ENCODE measurements at regions not wholly inside any gene's neighbourhood (a gene's known extent, or its start where the extent isn't known, plus 50 kb on each side); places are given as distances from the start of the nearest gene placed in this dataset.

DNA sequence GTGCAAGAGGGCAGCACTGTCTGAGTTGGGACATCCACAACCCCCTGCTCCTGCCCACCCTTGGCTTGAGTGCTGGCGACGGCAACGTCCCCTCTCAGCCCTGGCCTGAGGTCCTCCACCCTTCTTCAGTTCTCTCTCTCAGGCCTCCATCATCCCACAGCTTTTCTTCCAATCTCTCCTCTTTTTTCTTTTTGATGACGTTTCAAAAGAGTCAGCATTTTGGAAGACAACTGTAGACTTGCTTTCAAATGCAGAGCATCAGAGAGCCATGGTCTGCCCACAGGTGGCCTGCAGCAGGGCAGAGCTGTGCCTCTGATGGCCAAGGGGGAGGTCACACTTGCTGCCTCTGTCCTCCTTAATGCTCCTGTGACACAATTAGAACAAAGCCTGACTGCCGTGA is 775.4 kb downstream of the KCNJ18 start:
- no peaks in the 10 kb centered on the region for H3K36me3 Mint-ChIP-seq (ENCODE audit: low read depth)
- intact Hi-C loops (cut with micrococcal nuclease), result no loop called here
- no peaks in the 10 kb centered on the region for H3K4me1 Mint-ChIP-seq
- peaks cover 31% of the 10 kb centered on the region for H3K9me3 Mint-ChIP-seq
- H3K4me3 Mint-ChIP-seq, result no peak overlapping the region
- no peak overlapping the region for H3K27ac Mint-ChIP-seq
- DNase-seq, result no peak
- H3K27me3 Mint-ChIP-seq, result no peaks in the 10 kb centered on the region

DNA sequence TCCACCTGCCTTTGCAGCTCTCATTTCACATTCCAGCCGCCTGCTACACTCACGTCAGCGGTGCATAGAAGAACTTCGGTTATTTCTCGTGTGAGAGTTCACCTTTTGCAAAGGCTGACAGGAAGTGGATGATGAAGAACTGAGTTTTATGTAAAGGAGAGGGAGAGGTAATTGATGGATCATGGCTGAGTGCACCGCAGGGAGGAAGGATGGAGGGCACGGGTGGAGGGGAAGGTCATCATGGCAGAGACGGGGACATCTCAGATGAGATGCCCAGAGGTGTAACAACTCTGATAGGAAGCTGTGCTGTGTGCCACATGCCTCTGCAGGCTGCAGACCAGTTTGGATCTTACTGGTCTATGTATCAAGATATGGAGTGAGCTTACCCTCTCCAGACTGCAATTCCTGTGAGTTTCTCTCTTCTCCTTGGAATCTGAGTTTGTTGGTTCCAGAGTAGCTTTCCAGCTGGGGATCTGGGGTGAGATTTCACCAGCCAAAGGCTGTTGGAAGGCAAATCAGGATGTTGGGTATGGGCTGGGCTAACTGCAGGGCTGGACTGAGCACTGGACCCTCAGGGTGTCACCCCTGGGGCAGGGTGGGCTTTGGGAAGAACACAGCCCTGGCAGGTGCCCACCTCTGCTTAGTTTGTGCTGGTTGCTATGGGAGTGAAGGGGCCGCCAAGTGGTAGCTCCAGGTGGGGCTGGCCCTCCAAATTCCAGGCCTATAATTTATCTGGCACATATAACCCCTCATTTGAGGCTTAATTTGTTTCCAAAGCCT is 777.0 kb downstream of the KCNJ18 start:
- intact Hi-C loops (cut with micrococcal nuclease), result no loop called here
- H3K4me3 Mint-ChIP-seq, result no peak overlapping the region
- H3K27ac Mint-ChIP-seq, result no peak overlapping the region
- H3K4me1 Mint-ChIP-seq, result no peaks in the 10 kb centered on the region
- peaks cover 18% of the 10 kb centered on the region for H3K9me3 Mint-ChIP-seq
- H3K36me3 Mint-ChIP-seq (ENCODE audit: low read depth), result no peaks in the 10 kb centered on the region
- DNase-seq, result no peak
- no peaks in the 10 kb centered on the region for H3K27me3 Mint-ChIP-seq

- Mint-ChIP-seq H3K27me3 (no peaks in the 10 kb centered on the region), H3K36me3 (ENCODE audit: low read depth) (no peaks in the 10 kb centered on the region), H3K9me3 (peaks cover 14% of the 10 kb centered on the region), H3K4me1 (no peaks in the 10 kb centered on the region), H3K4me3 (no peak overlapping the region), H3K27ac (no peak overlapping the region)
- no peak for DNase-seq
- intact Hi-C loops (cut with micrococcal nuclease), result no loop called here
Measured at GRCh38 chr17:22469941-22470340, 777.6 kb downstream of the KCNJ18 start.

DNA sequence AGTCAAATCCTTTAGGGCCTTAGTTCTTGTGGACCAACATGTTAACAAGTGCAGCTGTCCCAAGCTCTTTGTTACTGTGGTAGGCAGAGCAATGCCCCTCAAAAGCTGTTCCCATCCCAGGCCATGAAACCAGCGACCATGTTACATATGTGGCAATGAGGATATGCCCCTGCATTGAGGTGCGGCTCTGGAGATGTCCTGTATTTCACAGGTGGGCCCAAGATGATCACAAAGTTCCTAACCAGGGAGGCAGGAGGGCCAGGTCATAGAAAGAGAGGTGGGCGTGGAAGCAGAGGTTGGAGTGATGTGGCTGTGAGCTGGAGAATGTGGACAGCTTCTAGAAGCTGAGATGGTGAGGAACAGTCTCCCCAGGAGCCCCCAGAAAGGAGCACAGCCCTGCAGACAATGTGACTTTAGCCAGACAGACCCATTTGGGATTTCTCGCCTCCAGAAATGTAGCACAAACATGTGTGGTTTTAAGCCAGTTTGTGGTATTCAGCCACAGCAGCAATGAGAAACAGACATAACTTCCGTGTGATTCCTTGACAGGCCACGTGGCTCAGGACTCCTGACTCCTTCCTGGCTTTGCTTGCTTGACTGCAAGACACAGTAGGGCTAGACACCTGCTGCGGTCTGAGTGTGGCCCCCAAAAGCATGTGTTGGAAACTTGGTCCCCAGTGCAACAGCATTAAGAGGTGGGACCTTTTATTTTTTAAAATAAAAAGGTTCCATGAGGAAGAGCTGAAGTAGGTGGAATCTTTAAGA is 778.3 kb downstream of the KCNJ18 start:
- Mint-ChIP-seq H3K4me1 (no peaks in the 10 kb centered on the region), H3K9me3 (peaks cover 12% of the 10 kb centered on the region)

DNA sequence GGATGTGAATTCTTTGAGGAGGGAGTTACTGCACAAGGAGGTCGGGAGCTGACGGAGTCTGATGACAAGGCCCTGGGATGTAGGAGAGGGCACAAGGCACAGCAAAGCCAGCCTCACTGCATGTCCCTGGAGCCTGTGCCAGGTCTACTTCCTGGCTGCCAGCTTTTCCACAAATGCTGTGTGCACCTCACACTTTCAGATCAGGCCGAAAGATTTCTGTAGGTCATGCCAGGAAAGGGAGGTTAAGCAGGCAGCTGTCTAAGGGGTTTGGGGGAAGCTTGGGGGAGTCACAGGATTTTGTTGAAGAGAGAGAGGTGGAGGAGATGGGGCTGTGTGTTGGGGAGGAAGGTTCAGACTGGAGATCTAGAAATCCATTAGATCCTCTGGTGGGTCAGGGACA is 792.5 kb downstream of the KCNJ18 start:
- Mint-ChIP-seq H3K27me3 (no peaks in the 10 kb centered on the region), H3K4me3 (no peak overlapping the region), H3K9me3 (peaks cover 10% of the 10 kb centered on the region), H3K4me1 (no peaks in the 10 kb centered on the region), H3K36me3 (ENCODE audit: low read depth) (no peaks in the 10 kb centered on the region), H3K27ac (no peak overlapping the region)
- DNase-seq, result no peak
- intact Hi-C loops (cut with micrococcal nuclease), result no loop called here

More for the DNA sequence above, 778.3 kb downstream of the KCNJ18 start:
- Mint-ChIP-seq H3K27me3 (no peaks in the 10 kb centered on the region), H3K27ac (no peak overlapping the region), H3K36me3 (ENCODE audit: low read depth) (no peaks in the 10 kb centered on the region), H3K4me3 (no peak overlapping the region)
- intact Hi-C loops (cut with micrococcal nuclease), result no loop called here
- DNase-seq, result no peak

DNA sequence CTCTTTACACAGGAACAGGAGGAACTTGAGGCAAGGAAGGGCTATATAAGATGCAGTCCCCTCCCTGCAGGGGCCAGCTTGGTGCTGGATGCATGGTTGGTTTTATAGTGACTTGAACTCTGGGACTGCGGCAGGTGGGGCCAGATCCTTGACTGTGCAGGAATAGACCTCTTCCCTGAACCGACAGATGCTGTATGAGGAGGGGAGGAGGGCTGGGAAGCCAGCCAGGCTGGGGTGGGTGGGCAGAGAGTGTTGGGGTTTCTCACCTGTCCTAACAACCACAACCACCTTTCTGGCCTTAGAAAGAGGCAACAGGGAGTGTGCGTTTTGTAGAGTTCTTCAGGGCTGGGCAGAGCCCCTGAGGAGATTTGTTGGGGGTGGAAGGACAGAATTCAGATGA is 798.1 kb downstream of the KCNJ18 start:
- H3K36me3 Mint-ChIP-seq (ENCODE audit: low read depth), result no peaks in the 10 kb centered on the region
- no peak overlapping the region for H3K27ac Mint-ChIP-seq
- no peaks in the 10 kb centered on the region for H3K27me3 Mint-ChIP-seq
- DNase-seq, result no peak
- H3K9me3 Mint-ChIP-seq, result peaks cover 13% of the 10 kb centered on the region
- no peak overlapping the region for H3K4me3 Mint-ChIP-seq
- no peaks in the 10 kb centered on the region for H3K4me1 Mint-ChIP-seq
- intact Hi-C loops (cut with micrococcal nuclease), result no loop called here

GRCh38 chr17:22492331-22492730 is 800.0 kb downstream of the KCNJ18 start:
- intact Hi-C loops (cut with micrococcal nuclease), result no loop called here
- no peaks in the 10 kb centered on the region for H3K27me3 Mint-ChIP-seq
- no peak for DNase-seq
- peaks cover 6% of the 10 kb centered on the region for H3K9me3 Mint-ChIP-seq
- no peak overlapping the region for H3K4me3 Mint-ChIP-seq
- H3K4me1 Mint-ChIP-seq, result no peaks in the 10 kb centered on the region
- no peaks in the 10 kb centered on the region for H3K36me3 Mint-ChIP-seq (ENCODE audit: low read depth)
- no peak overlapping the region for H3K27ac Mint-ChIP-seq

GRCh38 chr17:22496450-22496849 is 804.1 kb downstream of the KCNJ18 start:
- Mint-ChIP-seq H3K4me1 (no peaks in the 10 kb centered on the region), H3K36me3 (ENCODE audit: low read depth) (no peaks in the 10 kb centered on the region), H3K27me3 (no peaks in the 10 kb centered on the region), H3K27ac (no peak overlapping the region), H3K4me3 (no peak overlapping the region), H3K9me3 (peaks cover 12% of the 10 kb centered on the region)
- DNase-seq, result no peak
- intact Hi-C loops (cut with micrococcal nuclease), result no loop called here

DNA sequence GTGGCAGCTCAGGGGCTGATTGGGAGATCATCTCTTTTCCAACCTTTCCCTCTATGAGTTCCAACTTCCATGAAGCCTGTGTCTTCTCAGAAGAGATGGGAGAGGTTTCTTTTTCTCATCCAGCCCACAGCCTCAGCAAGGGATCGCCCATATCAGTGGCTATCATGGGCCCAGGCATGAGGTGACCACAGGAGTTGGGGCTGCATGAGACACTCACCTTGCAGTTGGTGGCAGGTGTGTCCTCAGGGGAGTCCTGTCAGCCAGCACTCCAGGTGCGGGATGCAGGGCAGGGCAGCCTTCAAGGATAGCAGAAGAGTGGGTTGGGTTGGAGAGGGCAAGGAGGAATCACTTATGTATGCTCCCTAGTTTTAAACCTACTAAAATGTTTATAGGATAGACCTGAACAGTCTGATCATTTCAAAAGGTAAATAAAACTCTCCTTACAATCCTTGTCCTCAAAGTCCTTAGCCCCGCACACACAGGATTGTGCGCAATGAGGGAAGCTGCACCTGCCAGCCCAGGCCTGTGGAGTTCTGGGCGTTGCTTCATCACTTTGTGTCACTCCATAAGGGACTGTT is 811.1 kb downstream of the KCNJ18 start:
- DNase-seq, result no peak
- Mint-ChIP-seq H3K9me3 (peaks cover 16% of the 10 kb centered on the region), H3K4me3 (no peak overlapping the region), H3K27ac (no peak overlapping the region), H3K4me1 (no peaks in the 10 kb centered on the region), H3K36me3 (ENCODE audit: low read depth) (no peaks in the 10 kb centered on the region), H3K27me3 (no peaks in the 10 kb centered on the region)
- intact Hi-C loops (cut with micrococcal nuclease), result no loop called here

DNA sequence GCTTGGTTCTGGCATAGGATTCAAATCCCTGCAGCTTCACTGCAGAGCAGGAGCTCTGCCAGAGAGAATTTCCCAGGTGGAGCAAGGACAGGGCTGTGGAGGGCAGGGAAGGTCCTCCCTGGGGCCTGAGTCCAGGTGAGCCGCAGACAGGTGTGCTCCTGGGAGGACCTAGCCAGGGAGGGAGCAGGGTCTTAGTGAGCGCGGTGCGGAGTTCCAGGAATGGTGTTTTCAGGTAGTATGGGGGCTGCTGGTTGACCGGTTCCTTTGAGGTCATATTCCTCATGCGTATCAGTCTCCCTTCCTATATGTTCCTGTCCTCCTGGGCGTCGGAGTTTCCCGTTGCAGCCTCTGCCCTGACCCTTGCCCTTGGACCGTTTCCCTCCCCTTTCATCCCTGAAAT is 813.3 kb downstream of the KCNJ18 start:
- no peak for DNase-seq

GRCh38 chr17:22506231-22506630 is 813.9 kb downstream of the KCNJ18 start:
- Mint-ChIP-seq H3K4me3 (no peak overlapping the region), H3K27me3 (no peaks in the 10 kb centered on the region), H3K36me3 (ENCODE audit: low read depth) (no peaks in the 10 kb centered on the region), H3K27ac (no peak overlapping the region), H3K9me3 (peaks cover 23% of the 10 kb centered on the region), H3K4me1 (no peaks in the 10 kb centered on the region)
- no peak for DNase-seq
- intact Hi-C loops (cut with micrococcal nuclease), result no loop called here

More for the DNA sequence above, 813.3 kb downstream of the KCNJ18 start:
- intact Hi-C loops (cut with micrococcal nuclease), result no loop called here
- H3K27me3 Mint-ChIP-seq, result no peaks in the 10 kb centered on the region
- no peak overlapping the region for H3K4me3 Mint-ChIP-seq
- peaks cover 23% of the 10 kb centered on the region for H3K9me3 Mint-ChIP-seq
- no peak overlapping the region for H3K27ac Mint-ChIP-seq
- H3K4me1 Mint-ChIP-seq, result no peaks in the 10 kb centered on the region
- no peaks in the 10 kb centered on the region for H3K36me3 Mint-ChIP-seq (ENCODE audit: low read depth)

DNA sequence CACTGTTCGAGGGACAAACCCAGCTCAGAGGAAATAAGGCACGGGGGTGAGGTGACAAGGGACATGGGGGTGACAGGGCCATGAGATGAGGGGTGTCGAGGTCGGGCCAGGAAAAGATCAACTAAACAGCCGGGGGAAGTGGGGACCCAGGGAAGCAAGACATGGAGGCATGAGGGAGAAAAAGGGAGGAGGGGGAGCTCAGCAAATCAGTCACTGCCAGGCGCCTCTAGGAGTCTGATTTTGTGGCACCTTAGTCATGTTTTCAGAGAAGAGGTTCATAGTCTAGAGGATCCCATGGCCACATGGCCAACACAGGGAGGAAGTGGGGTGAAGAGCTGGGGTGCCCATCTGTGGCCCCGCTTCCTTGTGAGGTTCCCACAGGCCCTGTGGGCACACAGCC is 814.5 kb downstream of the KCNJ18 start:
- intact Hi-C loops (cut with micrococcal nuclease), result no loop called here
- Mint-ChIP-seq H3K36me3 (ENCODE audit: low read depth) (no peaks in the 10 kb centered on the region), H3K4me1 (no peaks in the 10 kb centered on the region), H3K4me3 (no peak overlapping the region), H3K27me3 (no peaks in the 10 kb centered on the region), H3K9me3 (peaks cover 19% of the 10 kb centered on the region), H3K27ac (no peak overlapping the region)
- DNase-seq, result no peak

DNA sequence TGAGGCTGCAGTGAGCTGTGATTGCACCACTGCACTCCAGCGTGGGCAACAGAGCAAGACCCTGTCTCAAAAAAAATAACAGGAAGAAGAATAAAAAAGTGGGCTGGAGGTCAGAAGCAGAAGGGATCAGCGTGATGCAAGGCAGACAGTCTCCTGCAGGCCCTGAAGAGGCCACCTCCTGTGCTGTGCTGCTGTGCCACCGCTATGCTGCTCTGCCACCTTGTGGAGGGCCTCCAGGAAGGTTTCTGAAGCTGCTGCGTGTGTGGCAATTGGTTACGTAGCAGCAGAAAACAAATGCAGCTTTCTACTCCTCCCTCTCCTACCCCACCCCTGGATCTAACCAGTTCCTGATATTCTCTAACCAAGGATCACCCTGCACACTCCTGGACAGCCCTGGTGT is 815.5 kb downstream of the KCNJ18 start:
- Mint-ChIP-seq H3K4me1 (no peaks in the 10 kb centered on the region), H3K4me3 (no peak overlapping the region), H3K27ac (no peak overlapping the region), H3K27me3 (no peaks in the 10 kb centered on the region), H3K36me3 (ENCODE audit: low read depth) (no peaks in the 10 kb centered on the region), H3K9me3 (peaks cover 20% of the 10 kb centered on the region)
- intact Hi-C loops (cut with micrococcal nuclease), result no loop called here
- no peak for DNase-seq

DNA sequence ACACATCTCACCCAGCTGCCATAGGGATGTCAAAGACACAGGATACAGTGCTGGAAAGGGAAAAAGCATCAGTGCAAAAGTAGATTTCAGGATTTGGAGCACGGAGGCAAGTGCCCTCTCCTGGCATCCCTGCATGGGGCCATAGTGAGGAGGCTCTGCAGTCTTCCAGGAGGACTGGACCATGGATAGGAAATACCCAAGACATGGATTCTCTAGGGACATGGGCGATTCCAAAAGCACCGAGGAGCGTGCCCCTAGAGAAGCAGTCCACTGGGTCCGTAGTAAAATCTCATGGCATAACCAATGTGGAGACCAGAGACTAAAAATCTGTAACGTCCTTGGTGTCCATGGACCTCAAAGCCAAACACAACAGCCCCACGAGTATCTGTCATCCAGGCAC is 818.2 kb downstream of the KCNJ18 start:
- Mint-ChIP-seq H3K4me1 (no peaks in the 10 kb centered on the region), H3K27ac (no peak overlapping the region), H3K4me3 (no peak overlapping the region), H3K27me3 (no peaks in the 10 kb centered on the region), H3K9me3 (peaks cover 17% of the 10 kb centered on the region), H3K36me3 (ENCODE audit: low read depth) (no peaks in the 10 kb centered on the region)
- DNase-seq, result no peak
- intact Hi-C loops (cut with micrococcal nuclease), result no loop called here

Measured in activated CD4-positive, alpha-beta T cell treated with anti-CD3 and anti-CD28 coated beads, Interleukin-2, amount 10 ng/mL, durations not matched to agents 24 days and 14 days (primary cell).